ENCODE measurements at regions not wholly inside any gene's neighbourhood (a gene's known extent, or its start where the extent isn't known, plus 50 kb on each side); places are given as distances from the start of the nearest gene placed in this dataset.

DNA sequence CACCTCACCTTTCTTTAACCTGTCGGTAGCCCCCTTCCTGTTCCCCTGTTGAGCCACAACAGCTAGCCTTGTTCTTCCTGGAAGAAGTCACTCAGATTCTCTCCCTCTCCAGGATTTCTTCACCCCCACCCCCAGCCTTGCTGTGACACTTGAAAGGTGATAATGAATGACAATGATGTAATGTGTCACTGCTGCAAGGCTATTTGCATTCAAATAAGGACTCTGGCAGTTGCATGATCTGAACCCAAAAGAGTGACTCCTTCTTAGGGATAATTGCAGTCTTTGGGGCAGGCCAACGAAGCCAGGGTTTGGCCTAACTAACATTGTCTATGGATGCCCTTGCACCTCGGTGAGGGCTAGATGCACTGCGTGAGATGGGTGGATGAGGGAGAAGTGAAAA is 154.4 kb upstream of the CLINT1 start:
- Histone ChIP-seq H3K9me3 (no peaks in the 10 kb centered on the region), H3K27me3 (no peaks in the 10 kb centered on the region), H3K27ac (replicated peaks in 1 of 4) (no peak overlapping the region), H3K36me3 (no peaks in the 10 kb centered on the region), H3K4me1 (peaks cover 0 to 13% (median 8%) of the 10 kb centered on the region in 4 donors), H3K4me3 (no peak overlapping the region)
- 79% methylated on average over 4 of the region's 4 CpGs for WGBS
- intact Hi-C loops (cut with DNase I), result no loop called here
- TF ChIP-seq POLR2A (IDR thresholded peaks at IDR 0.05; ENCODE audit: low read depth), result no peak
- TF ChIP-seq POLR2AphosphoS5 (IDR thresholded peaks at IDR 0.05), result no peak
- no peak for TF ChIP-seq EP300 (IDR thresholded peaks at IDR 0.05)
- TF ChIP-seq, protein P1, sequence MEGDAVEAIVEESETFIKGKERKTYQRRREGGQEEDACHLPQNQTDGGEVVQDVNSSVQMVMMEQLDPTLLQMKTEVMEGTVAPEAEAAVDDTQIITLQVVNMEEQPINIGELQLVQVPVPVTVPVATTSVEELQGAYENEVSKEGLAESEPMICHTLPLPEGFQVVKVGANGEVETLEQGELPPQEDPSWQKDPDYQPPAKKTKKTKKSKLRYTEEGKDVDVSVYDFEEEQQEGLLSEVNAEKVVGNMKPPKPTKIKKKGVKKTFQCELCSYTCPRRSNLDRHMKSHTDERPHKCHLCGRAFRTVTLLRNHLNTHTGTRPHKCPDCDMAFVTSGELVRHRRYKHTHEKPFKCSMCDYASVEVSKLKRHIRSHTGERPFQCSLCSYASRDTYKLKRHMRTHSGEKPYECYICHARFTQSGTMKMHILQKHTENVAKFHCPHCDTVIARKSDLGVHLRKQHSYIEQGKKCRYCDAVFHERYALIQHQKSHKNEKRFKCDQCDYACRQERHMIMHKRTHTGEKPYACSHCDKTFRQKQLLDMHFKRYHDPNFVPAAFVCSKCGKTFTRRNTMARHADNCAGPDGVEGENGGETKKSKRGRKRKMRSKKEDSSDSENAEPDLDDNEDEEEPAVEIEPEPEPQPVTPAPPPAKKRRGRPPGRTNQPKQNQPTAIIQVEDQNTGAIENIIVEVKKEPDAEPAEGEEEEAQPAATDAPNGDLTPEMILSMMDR (IDR thresholded peaks at IDR 0.05), result no peak
- no peak for DNase-seq (ENCODE audit: extremely low spot score)

DNA sequence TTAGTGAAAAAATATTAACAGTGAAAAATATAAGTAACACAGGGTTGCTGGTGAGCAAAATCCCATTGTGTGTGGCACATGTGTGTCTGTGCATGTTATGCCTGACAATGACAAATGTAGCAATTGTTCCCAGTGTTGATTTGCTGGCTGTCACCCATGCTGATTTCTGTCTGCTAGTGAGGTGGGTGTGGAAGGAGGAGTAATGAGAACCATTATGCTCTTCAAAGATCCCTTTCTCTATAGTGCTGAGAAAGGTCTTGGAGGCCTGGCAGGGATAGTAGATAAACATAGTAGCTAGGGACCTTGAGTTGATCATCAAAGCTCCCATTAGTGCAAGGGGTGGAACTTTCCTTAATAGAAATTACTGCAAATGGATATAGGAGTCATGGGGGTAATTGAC is 152.5 kb upstream of the CLINT1 start:
- Histone ChIP-seq H3K27me3 (no peaks in the 10 kb centered on the region), H3K36me3 (no peaks in the 10 kb centered on the region), H3K4me3 (no peak overlapping the region), H3K9me3 (no peaks in the 10 kb centered on the region), H3K27ac (replicated peaks in 1 of 4) (no peak overlapping the region), H3K4me1 (peaks cover 0 to 7% (median 4%) of the 10 kb centered on the region in 4 donors)
- DNase-seq (ENCODE audit: extremely low spot score), result no peak
- TF ChIP-seq, protein P1 (IDR thresholded peaks at IDR 0.05), result no peak
- no peak for TF ChIP-seq EP300 (IDR thresholded peaks at IDR 0.05)
- no peak for TF ChIP-seq POLR2AphosphoS5 (IDR thresholded peaks at IDR 0.05)
- no peak for TF ChIP-seq POLR2A (IDR thresholded peaks at IDR 0.05; ENCODE audit: low read depth)
- intact Hi-C loops (cut with DNase I), result no loop called here

DNA sequence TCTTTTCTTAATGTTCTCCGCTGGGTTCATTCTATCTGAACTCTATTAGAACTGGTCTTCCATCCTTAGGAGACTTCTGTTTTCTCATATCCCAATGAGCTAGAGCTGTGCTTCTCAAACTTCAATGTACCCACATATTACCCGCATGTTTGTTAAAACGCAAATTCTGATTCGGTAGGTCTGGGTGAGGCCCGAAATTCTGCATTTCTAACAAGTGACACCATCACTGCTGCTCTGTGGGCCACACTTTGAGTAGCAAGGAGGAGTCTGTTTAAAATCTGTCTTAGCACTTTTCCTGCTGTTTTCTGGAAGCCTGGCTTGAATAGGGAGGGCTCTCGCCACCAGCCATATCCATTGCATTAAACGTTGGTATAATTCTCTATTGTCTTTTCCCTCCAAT is 151.9 kb upstream of the CLINT1 start:
- no peak overlapping the region for H3K27ac ChIP-seq (replicated peaks in 1 of 4)
- 91% methylated on average over 7 of the region's 7 CpGs for WGBS
- no peaks in the 10 kb centered on the region for H3K36me3 ChIP-seq
- peaks cover 0 to 5% (median 0%) of the 10 kb centered on the region in 4 donors for H3K9me3 ChIP-seq
- no peak overlapping the region for H3K4me3 ChIP-seq
- no peaks in the 10 kb centered on the region for H3K27me3 ChIP-seq
- no peak for DNase-seq (ENCODE audit: extremely low spot score)
- intact Hi-C loops (cut with DNase I), result no loop called here
- no peak for TF ChIP-seq EP300 (IDR thresholded peaks at IDR 0.05)
- TF ChIP-seq, protein P1 (IDR thresholded peaks at IDR 0.05), result no peak
- TF ChIP-seq POLR2AphosphoS5 (IDR thresholded peaks at IDR 0.05), result no peak
- no peak for TF ChIP-seq POLR2A (IDR thresholded peaks at IDR 0.05; ENCODE audit: low read depth)
- peaks cover 0 to 2% (median 0%) of the 10 kb centered on the region in 4 donors for H3K4me1 ChIP-seq

DNA sequence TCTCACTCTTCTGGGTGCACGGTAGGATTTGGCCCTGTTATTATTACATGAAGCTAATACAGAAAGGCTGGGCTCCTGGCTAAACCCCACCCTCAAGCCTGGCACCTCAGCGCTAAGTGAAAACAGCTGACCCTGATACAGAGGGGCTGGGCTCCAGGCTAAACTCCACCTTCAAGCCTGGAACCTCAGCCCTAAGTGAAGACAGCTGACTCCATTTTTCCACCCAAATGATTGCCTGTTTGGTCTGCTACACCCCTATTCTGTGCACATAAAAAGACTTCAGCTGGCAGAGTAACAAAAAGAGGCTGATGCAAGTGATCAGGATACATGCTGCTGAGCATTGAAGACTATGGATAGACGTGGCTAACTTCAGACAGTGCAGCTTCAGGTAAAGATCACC is 148.4 kb upstream of the CLINT1 start:
- DNase-seq (ENCODE audit: extremely low spot score), result no peak
- H3K36me3 ChIP-seq, result no peaks in the 10 kb centered on the region
- peaks cover 0 to 5% (median 0%) of the 10 kb centered on the region in 4 donors for H3K9me3 ChIP-seq
- intact Hi-C loops (cut with DNase I), result no loop called here
- 79% methylated on average over 3 of the region's 3 CpGs for WGBS
- H3K4me1 ChIP-seq, result no peaks in the 10 kb centered on the region
- no peak overlapping the region for H3K27ac ChIP-seq (replicated peaks in 1 of 4)
- no peak for TF ChIP-seq POLR2A (IDR thresholded peaks at IDR 0.05; ENCODE audit: low read depth)
- TF ChIP-seq, protein P1 (IDR thresholded peaks at IDR 0.05), result no peak
- TF ChIP-seq POLR2AphosphoS5 (IDR thresholded peaks at IDR 0.05), result no peak
- no peak for TF ChIP-seq EP300 (IDR thresholded peaks at IDR 0.05)
- H3K4me3 ChIP-seq, result no peak overlapping the region
- no peaks in the 10 kb centered on the region for H3K27me3 ChIP-seq

DNA sequence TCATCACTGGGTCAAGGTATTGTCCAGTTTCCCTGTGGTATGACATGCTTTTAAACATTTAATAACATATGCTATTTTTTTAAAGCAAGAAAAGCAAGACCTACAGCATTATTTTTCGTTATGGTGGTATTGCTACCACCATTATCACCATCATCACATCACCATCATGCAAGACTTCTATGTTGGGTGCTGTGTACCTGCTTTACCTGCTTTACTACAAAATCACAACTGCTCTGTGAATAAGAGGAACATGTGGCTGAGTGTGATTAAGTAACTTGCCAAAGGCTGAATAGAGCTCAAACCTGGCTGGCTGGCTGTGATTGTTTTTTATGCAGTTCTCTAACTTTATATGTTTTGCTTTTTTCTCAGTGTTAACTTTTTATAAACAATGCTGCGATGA is 140.8 kb upstream of the CLINT1 start:
- intact Hi-C loops (cut with DNase I), result loop anchor here (5.0 kb wide), 1 partner anchor 237 kb away; no protein-coding TSS in a partner anchor
- DNase-seq (ENCODE audit: extremely low spot score), result no peak

More for the DNA sequence above, 140.8 kb upstream of the CLINT1 start:
- Histone ChIP-seq H3K27ac (replicated peaks in 1 of 4) (no peak overlapping the region), H3K4me3 (no peak overlapping the region), H3K4me1 (peaks cover 1 to 5% (median 3%) of the 10 kb centered on the region in 4 donors), H3K9me3 (no peaks in the 10 kb centered on the region), H3K27me3 (no peaks in the 10 kb centered on the region), H3K36me3 (no peaks in the 10 kb centered on the region)
- TF ChIP-seq POLR2A (IDR thresholded peaks at IDR 0.05; ENCODE audit: low read depth), result no peak
- TF ChIP-seq, protein P1 (IDR thresholded peaks at IDR 0.05), result no peak
- TF ChIP-seq EP300 (IDR thresholded peaks at IDR 0.05), result no peak
- no peak for TF ChIP-seq POLR2AphosphoS5 (IDR thresholded peaks at IDR 0.05)
- WGBS, result 91% methylated on average over 2 of the region's 2 CpGs

All from esophagus muscularis mucosa (tissue), 4 donors.